DMS53 (cell line): ENCODE measurements at regions not wholly inside any gene's neighbourhood (a gene's known extent, or its start where the extent isn't known, plus 50 kb on each side); places are given as distances from the start of the nearest gene placed in this dataset.
"Not testable (repeated sequence)": the region's sequence is repeated elsewhere in the genome, so short reads cannot be mapped to it uniquely, and the experiment has no call there.

Experiments used
- DNase-seq: peaks from one replicate; lab custom pipeline; 2025; lab: John Stamatoyannopoulos, UW

DNA sequence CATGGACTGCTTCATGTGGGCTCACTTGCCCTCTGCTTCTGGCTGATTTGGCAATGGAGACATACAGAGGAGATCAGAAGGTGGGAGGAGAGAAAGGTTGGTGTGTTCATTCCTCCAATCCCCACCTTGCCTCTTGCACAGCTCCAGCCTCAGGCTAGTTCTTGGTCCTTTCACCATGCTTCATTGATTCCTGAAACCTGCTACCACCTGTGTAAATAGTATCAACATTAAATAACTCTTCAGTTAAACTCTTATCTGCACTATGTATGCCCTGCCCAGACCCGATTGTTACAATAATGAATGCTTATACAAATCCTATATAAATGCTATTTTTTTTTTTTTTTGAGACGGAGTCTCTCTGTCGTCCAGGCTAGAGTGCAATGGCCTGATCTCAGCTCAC lies 174.5 kb downstream of the CD83 start:
- peak; percentile 84 for DNase-seq

DNA sequence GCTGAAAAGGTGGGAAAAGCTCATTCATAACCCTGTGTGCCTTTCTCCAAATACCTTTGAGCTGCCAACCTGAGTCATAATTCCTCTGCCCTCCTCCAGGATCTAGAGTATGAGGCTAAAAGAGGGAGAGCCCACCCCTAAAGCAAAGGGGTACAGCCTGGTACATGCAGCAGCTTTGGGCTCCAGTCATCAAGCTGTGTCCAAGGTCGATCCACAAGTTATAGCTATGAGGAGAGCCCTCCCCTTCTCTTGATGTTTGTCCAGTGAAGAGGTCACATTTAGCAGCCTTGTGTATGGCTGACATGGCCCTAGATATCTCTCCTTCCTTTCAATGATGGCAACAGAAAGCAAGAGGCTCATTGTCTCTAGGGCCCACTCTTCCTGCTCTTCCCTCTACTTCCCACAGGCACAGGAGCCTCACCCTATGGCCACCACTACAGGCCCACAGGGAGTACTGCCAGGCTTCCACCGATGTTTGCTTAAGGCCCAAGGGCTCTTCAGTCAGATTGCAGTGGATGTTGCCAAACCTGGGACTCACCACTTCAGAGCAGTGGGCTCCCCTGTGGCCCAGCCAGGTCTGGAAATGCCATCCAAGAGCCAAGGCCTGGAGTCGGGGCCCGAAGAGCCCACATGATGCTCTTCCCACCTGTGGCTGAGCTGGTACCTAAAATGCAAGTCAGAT lies 176.8 kb downstream of the CD83 start:
- DNase-seq = peak; percentile 87

DNA sequence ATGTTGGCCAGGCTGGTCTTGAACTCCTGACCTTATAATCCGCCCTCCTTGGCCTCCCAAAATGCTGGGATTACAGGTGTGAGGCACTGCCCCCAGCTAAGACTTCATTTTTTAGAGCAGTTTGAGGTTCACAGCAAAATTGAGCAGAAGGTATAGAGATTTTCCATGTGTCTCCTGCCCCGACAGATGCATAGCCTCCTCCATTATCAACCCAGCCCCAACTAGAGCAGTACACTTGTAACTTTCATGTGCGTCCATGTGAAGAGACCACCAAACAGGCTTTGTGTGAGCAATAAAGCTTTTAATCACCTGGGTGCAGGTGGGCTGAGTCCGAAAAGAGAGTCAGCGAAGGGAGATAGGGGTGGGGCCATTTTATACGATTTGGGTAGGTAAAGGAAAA lies 179.1 kb downstream of the CD83 start:
- not testable (repeated sequence) for DNase-seq

DNA sequence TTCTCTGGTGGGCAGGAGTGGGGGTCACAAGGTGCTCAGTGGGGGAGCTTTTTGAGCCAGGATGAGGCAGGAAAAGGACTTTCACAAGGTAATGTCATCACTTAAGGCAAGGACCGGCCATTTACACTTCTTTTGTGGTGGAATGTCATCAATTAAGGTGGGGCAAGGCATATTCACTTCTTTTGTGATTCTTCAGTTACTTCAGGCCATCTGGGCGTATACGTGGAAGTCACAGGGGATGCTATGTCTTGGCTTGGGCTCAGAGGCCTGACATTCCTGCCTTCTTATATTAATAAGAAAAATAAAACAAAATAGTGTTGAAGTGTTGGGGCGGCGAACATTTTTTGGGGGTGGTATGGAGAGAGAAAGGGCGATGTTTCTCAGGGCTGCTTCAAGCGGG lies 179.5 kb downstream of the CD83 start:
- DNase-seq = not testable (repeated sequence)

DNA sequence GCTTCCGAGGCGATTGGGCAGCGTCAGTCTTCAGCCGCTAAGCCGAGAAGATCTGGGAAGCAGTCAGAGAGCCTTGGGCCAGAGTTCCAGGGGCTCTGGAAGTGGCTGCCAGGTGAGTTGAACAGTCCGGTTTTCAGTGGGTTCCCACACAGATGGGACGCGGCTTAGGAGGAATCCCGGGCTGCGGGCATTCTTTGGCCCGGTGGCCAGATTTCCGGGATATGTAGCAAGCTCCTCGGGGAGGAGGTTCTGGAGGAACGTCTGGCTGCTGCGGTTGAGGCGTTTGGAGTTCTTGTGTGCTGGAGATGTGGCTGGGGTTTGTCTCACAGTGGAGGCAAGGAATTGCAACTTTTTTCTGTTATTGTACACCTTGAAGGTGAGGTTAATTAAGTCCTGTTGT lies 182.6 kb downstream of the CD83 start:
- DNase-seq = not testable (repeated sequence)

DNA sequence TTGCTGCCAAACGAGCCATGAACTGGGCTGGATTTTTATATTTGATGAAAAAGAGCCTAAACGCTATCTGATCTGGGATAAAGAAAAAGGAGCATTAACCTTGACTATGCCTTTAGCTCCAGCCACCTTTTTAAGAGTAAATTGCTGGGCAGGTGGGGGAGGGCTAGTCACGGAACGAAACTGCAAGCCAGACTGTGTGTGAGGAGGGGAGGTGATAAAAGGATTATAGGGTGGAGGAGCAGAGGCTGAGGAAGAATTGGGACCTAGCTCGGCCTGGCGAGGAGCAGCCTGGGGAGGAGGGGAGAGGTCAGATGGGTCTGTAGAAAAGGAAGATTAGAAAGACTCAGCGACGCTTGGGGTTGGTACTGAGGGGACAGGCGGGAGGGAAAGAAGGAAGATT lies 183.1 kb downstream of the CD83 start:
- DNase-seq = not testable (repeated sequence)

DNA sequence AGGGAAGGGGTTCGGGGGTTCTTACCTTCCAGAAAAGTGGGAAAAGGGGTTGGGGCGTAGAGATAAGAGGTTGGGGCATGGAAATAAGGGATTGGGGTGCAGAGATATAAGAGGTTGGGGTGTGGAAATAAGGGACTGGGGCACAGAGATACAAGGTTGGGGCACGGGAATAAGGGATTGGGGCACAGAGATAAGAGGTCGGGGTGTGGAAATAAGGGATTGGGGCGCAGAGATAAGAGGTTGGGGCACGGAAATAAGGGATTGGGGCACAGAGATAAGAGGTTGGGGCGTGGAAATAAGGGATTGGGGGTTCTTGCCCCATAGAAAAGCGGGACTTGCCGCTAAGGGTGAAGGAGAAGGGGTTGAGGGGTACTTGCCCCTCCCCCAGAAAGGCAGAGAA lies 183.9 kb downstream of the CD83 start:
- not testable (repeated sequence) for DNase-seq

DNA sequence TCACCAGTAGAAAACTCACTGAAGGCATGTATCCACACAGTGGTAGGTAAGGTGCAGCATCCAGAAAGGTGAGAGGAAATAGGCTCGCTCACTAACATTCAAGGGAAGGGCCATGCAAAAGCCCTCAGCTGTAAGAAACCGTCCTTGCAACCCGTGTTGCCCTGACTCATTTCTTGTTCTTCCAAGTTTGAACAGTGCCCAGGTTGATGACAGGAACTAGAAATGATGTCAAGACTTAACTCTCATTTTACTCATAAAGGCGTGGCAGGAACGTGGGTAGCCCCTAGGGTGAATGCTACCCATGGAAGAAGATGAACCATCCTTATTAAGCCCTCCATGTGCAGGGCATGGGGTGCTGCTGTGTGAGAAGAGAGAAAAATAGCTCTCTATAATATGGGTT lies 187.6 kb downstream of the CD83 start:
- DNase-seq = no peak

DNA sequence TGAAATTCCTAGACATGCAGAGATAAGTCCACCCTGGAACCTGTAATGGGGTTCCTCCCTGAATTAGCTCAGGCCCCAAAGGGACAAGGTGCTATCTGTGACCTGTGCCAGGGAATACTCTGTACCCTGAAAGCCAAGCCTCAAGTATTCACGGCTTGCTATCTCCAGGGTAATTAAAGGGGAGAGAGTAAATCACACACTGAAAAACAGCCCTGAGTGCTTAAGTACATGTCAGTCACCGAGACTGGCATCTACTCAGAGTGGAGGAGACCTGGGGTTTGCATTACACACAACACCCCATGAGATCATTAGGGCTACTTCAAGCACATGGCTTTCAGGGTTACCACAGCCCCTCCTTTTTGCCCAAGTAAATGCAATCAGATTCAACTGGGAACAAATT lies 188.1 kb downstream of the CD83 start:
- no peak for DNase-seq

DNA sequence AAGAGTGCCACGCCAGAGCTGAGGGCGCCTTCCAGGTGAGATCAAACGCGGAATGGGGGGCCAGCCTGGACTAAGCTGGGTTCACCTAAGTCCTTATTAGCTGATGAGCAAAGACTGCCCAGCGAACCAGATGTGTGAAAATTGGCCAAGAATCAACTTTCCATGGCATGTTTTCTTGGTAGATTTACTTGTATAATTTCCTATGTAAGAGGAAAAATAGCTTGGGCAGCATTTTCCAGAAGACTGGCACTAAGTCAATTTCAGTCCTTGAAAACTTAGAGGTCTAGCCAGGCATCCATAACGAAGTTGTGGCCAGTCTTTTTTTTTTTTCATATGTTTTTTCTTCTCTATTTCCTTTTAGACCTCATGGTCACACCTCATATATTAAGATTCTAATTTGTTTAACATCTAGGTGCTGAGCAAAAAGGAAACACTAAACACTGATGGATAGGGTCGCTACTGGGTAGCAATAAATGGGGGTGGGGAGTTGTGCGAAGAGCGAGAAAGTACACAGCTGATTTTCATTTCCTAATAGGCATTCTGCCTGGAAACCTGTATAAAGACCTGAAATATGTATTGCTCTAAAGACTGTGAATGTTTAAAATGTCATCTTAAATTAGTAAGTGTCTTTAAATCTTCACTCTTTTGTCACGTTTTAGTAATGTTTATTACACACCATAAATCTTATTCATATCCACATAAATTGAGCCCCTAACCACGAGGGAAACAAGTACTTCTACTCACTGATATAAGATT lies 188.8 kb downstream of the CD83 start:
- no peak for DNase-seq

DNA sequence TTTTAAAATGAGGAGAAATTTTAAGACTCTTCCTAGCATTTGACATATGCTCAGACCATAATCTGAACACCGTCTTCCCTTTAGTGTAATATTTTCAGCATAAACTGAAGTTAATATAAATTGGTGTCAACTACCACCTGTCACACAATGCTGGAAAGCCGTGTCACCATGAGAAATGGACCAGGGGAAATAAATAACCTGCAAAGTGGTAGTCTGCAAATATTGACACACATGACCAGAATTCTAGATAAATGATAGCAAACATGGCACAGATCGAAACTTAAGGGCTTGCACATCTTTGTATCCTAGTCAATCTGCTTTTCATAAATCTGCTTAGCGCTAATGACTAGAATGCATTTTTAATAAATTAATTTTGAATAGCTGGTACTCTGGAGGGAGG lies 191.9 kb downstream of the CD83 start:
- DNase-seq = peak; percentile 69

DNA sequence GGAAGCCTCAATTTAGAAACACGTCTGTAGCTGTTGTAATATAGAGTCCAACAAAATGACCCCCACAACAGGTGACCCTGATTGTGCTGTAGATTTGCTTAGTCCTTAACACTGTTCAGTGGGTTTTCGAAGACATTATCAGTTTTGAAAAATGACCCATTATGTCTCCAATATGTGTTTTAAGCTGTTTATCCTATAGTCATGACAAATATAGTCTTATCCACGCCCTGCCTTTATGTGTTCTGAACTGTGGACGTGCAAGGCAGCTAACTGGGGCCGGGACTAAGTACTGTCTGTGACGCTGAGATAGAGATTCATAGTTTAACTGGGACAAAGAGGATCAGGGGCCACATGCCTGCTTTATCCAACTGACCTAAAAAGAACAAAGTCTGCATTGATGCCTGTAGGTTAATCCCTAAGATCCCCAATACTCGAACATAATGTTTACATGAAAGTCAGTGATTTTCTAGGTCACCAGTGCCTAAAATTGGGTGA lies 192.4 kb downstream of the CD83 start:
- DNase-seq = peak; percentile 34

DNA sequence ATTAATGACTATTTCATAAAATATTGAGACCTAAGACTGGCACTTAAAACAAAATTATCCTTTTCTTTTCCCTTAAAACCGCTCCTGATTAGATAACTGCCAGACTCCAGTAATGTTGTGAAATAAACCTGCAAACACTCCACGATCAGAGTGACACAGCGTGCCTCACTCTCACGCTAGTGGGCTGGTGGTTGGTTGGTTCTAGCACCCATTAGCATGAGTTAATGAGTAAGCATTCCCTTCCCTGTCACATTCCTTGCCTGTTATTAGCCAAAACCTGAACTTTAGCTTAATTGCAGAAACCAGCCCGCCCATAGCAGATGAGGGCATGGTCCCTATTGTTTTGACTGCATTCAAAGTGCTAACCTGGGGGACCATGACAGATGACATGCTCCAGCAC lies 193.4 kb downstream of the CD83 start:
- DNase-seq = no peak

DNA sequence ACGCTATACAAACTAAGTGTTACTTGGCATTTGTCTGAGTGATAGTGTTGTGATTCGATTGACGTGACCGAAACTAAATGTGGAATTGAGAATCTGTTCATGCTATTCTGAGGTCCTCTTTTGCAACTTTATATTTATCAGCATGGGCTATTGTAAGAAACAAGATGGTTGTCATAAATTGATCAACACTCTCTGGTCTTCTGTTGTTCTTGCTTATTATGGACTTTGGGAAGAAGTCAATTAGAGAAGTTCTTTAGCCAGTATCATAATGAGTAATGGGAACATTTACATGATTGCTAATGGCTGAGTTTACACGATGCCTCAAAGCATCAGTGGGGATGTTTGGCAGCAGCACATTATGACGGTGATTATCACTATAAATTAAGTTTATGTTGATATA lies 195.0 kb downstream of the CD83 start:
- DNase-seq = no peak

DNA sequence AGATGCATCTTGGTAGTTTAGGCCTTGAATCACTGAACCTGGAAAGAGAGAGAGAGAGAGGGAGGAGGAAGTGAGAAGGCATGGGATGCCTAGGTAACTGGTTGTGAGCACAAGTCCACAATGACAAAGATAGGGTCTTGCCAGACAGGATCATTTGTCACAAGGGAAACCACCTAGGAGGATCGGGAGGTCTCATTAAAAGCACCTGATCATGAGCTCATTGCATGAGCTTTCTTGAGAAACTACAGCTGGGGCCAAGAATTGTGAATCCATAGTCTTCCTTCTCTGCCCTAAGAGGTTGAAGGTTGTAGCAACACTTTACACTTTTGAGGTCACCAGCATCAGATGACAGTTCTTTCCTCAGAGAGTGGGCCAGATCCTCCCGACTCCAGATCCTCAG lies 195.7 kb downstream of the CD83 start:
- no peak for DNase-seq

DNA sequence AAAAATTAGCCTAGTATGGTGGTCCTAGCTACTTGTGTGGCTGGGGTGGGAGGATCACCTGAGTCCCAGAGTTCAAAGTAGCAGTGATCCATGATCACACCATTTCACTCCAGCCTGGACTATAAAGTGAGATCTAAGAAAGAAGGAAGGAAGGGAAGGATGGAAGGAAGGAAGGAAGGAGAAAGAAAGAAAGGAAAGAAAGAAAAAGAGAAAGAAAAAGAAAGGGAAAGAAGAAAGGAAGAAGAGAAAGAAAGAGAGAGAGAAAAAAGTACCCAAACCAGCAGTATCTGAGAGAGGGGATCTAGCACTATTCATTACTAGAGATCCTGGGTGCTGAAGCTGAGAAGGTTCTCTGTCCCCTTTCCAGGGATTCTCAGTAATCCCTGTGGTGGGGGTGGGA lies 197.8 kb downstream of the CD83 start:
- no peak for DNase-seq

DNA sequence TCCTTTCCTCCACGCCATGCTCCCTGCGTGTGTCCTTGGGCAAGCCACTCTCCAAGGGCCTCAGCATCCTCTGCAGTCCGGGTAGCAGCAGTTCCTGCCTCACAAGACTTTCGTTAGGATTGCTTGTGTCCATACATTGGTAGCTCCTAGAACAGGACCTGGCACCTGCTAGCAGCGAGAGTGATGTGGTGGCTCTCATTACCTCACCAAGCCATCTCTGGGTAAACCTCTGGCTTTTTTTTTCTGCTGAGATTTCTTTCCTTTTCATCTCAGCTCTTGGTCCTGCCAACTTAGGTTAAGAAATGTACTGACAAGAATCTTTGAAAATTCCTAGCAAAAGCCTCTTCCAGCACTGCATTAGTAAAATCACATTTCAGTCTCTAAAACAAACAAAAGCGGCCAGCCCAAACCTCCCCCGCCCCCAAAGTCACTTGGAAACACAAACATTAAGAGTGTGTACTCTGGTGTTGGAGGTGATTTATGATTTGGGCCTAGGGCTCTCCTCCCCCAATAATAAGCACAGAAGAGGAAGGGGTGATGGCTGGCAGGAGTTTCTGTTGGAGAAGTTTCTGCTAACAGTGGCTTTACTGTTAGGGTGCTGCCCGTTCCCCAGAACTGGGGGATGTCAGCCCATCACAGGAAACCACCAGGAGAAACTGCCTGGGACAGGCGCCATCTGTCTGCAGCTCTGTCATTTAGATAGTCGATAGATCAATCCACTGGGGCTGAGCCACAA lies 199.2 kb downstream of the CD83 start:
- DNase-seq = peak; percentile 55

DNA sequence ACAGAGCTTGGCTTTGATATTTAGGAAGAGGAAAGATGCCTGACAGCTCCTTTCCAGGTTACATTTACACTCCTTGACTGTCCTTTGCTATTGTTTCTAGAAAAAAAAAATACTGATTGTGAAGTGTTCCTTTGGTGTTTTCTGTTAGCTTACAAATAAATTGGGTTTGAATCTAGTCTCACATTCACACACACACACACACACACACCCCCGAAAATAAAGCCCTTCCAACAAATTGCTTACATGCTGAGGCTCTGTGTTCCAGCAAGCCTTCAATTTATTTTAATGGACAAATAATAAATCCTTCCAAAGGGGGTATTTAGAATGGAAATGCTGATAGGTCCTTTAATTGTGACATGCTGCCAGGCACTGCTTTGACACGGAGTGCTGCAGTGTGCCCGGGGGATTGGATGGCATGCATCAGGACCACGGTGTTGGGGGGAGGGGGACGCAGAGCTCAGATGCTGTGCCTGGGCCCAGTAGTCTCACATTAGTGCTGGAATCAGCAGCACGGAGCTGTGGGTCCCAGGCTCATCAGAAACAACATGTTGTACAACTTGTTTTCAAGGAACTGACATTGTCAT lies 199.9 kb downstream of the CD83 start:
- DNase-seq = no peak

DNA sequence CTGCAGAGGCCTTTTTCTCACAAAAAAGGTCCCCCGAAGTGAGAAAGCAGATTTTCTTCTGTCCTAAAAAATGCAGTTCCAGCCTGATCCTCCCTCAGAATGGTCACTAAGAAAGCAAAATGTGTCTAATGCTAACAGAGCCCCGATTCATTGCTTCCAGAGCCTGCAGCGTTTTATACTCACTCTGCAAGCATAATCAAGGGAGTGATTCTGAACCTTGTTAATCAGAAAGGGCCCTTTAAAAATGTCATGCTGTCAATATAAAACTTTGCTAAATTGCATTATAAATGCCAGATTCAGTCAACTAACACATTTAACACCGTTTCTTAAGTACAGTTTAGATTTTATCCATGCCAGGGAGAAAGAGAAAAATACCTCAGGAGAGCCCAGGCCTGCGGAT lies 202.8 kb downstream of the CD83 start:
- no peak for DNase-seq

DNA sequence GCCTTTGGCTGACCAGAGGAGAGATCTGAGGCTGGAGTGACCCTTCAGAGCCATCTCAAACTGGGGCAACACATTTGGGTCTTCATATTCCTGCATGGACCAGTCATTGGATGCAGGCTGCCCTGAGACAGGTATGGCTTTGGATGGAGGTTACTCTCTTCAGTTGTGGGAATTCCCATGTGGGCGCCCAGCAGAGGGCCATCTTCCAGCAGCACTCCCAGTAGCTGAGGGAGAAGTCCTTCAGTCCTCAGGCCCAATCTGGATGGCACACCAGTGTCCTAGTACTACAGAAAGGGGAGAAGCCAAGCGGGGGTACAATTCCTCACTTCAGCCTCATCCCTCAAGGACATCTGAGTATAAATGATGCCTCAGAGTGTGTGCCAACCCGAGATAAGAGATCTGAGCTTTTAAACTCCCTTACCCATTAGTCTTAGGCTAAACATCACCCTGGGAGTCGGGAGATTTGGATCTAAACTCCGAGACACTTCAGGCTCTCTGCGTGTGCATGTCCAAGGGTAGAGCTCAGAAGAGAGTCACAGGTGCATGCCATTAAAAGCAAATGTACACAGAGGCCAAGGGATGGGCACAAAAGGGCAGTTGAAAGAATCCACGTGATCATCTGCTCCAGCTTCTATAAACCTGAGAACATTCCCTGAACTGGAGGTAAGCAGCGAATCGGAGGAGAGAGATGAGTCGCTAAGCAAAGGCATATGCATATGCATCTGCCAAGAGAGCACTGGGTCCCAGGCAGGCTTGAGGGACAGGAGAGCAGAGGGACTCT lies 204.6 kb downstream of the CD83 start:
- peak; percentile 52 for DNase-seq

DNA sequence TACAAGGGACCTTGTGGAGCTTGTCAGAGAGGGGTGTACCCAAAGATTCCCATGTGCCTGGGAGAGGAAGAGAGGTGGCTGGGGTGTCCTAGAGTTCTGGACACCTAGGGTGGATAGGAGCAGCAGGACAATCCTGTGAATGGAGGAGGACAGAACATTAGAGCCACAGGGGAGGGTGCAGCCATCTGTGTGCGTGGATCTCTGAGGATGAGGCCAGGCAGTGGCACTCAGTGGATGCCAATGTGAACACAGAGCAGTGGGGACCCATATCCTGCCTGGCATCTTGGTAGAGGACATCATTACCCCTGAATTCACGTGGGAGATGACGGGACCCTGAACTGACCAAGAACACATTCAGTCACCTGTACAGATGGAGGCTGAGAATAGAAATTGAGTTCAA lies 205.3 kb downstream of the CD83 start:
- DNase-seq = no peak

DNA sequence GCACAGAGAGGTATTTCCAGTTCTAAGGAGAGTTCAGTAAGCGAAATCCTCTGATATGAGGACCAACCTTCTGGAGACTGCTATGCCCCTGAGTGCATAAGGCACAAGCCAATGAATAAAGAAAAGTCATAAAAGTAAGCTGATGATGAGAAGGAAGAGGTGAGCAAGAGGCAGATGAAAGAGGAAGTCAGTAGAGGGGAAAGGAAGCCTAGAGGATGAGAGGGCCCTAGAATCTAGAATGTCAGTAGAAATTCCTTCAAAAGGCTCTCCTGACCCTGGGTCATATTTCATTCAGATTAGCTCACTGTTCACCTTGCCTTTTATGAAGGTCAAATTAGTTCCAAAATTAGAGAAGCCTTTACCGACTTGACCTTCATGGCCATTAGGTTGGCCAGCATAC lies 209.2 kb downstream of the CD83 start:
- DNase-seq = no peak
